MCF 10A (cell line): ENCODE measurements at regions not wholly inside any gene's neighbourhood (a gene's known extent, or its start where the extent isn't known, plus 50 kb on each side); places are given as distances from the start of the nearest gene placed in this dataset.

ENCODE experiments used
- BruUV-seq: library from RNA; stranded (reverse); fragments of 400-500 nt; replicated peaks from 2 replicates; lab custom pipeline; 2021; lab: Mats Ljungman, UMichigan
- CTCF ChIA-PET: fragments of 300-600 bp; sonication (Branson Sonifier 250); formaldehyde crosslinking; extraction: SDS; loops from one replicate; lab custom pipeline; 2021; ENCODE audit warnings: antibody characterized with exemption, inconsistent platforms; lab: Yijun Ruan, JAX
- POLR2A ChIA-PET: fragments of 300-600, 350-650 bp; sonication (Branson Sonifier 250); formaldehyde crosslinking; extraction: SDS; loops from one replicate; lab custom pipeline; 2020; ENCODE audit warnings: antibody characterized with exemption, inconsistent platforms; lab: Yijun Ruan, JAX
- DNase-seq: peaks from one replicate; pipeline ENCODE4 v3.0.0-alpha.2; 2018; ENCODE audit not compliant: unreplicated experiment
- H3K27ac Mint-ChIP-seq: one replicate; pipeline ENCODE4 v1.8.0; 2022; ENCODE audit warnings: mild to moderate bottlenecking, low read depth, mixed read lengths; ENCODE audit not compliant: unreplicated experiment
- H3K27me3 Mint-ChIP-seq: one replicate; pipeline ENCODE4 v1.8.0; 2022; ENCODE audit warnings: mixed read lengths; ENCODE audit not compliant: insufficient read depth, unreplicated experiment
- H3K36me3 Mint-ChIP-seq: one replicate; pipeline ENCODE4 v1.8.0; 2022; ENCODE audit warnings: mild to moderate bottlenecking, moderate library complexity, mixed read lengths; ENCODE audit not compliant: insufficient read depth, unreplicated experiment
- H3K4me1 Mint-ChIP-seq: one replicate; pipeline ENCODE4 v1.8.0; 2022; ENCODE audit warnings: mixed read lengths; ENCODE audit not compliant: insufficient read depth, unreplicated experiment
- H3K4me3 Mint-ChIP-seq: one replicate; pipeline ENCODE4 v1.8.0; 2022; ENCODE audit warnings: mild to moderate bottlenecking, moderate library complexity, mixed read lengths; ENCODE audit not compliant: unreplicated experiment
- H3K9me3 Mint-ChIP-seq: one replicate; pipeline ENCODE4 v1.8.0; 2022; ENCODE audit warnings: mixed read lengths; ENCODE audit not compliant: unreplicated experiment
- intact Hi-C: fragments of 100-400 bp; cut with micrococcal nuclease; formaldehyde crosslinking; loops from 2 replicates; pipeline ENCODE4 v1.14.1; 2022
- TF ChIP-seq, protein P1 (sequence below): fragments of 200-600 bp; IDR thresholded peaks from one replicate; pipeline ENCODE4 v1.8.0; 2022; ENCODE audit warnings: antibody characterized with exemption, mild to moderate bottlenecking; ENCODE audit not compliant: unreplicated experiment

DNA sequence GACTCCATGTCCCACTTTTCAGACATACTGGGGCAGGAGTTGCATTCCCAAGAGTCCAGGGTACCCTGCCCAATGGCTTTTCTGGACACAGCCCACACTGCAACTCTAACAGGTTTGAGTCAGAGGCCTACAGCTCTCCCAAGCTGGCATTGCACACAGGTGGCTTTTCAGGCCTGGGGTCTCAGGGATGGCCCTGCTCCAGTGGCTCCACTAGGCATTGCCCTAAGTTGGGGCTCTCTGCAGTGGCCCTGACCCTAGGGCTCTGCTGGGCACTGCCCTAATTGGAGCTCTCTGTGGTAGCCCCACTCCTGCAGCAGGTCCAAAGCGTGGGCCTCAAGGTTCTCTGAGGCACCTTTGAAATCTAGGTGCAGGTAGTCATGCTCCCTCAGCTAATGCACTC, 408.8 kb downstream of the SUCLA2 start:
- ChIA-PET CTCF (interaction anchor here (0.6 to 1.8 kb wide), 3 partner anchors 172 to 428 kb away, joined by 3 to 8 read pairs (median 3); no protein-coding TSS in a partner anchor), POLR2A (no interaction called here)
- no peaks in the 10 kb centered on the region for H3K36me3 Mint-ChIP-seq
- intact Hi-C loops, result loop anchor here (10.0 kb wide), 1 partner anchor 167 kb away; no protein-coding TSS in a partner anchor
- no peak overlapping the region for H3K27ac Mint-ChIP-seq
- H3K9me3 Mint-ChIP-seq, result no peaks in the 10 kb centered on the region
- TF ChIP-seq, protein P1, sequence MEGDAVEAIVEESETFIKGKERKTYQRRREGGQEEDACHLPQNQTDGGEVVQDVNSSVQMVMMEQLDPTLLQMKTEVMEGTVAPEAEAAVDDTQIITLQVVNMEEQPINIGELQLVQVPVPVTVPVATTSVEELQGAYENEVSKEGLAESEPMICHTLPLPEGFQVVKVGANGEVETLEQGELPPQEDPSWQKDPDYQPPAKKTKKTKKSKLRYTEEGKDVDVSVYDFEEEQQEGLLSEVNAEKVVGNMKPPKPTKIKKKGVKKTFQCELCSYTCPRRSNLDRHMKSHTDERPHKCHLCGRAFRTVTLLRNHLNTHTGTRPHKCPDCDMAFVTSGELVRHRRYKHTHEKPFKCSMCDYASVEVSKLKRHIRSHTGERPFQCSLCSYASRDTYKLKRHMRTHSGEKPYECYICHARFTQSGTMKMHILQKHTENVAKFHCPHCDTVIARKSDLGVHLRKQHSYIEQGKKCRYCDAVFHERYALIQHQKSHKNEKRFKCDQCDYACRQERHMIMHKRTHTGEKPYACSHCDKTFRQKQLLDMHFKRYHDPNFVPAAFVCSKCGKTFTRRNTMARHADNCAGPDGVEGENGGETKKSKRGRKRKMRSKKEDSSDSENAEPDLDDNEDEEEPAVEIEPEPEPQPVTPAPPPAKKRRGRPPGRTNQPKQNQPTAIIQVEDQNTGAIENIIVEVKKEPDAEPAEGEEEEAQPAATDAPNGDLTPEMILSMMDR, result no peak
- H3K4me1 Mint-ChIP-seq, result no peaks in the 10 kb centered on the region
- H3K27me3 Mint-ChIP-seq, result no peaks in the 10 kb centered on the region
- no peak overlapping the region for H3K4me3 Mint-ChIP-seq
- no peak for DNase-seq
- no TSS peak for BruUV-seq

DNA sequence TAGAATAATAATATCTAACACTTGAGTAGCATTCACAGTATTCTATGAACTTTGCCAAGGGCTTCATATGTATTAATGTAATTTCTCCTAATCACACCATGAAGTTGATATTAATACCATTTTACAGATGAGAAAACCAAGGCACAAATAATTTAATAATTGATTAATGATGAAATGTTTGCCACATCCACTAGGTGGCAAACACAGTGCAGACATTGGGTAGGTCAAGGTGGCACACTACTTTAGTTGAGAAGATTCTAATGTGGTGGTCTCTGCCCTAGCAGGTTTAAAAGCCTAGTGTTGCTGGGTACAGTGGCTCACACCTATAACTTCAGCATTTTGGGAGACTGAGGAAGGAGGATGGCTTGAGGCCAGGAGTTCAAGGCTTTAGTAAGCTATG, 412.4 kb downstream of the SUCLA2 start:
- CTCF ChIA-PET, result interaction anchor here (0.7 kb wide), 2 partner anchors 26 to 93 kb away, joined by 3 to 4 read pairs; no protein-coding TSS in a partner anchor
- peaks cover 8% of the 10 kb centered on the region for H3K9me3 Mint-ChIP-seq
- TF ChIP-seq, protein P1, result no peak
- H3K27me3 Mint-ChIP-seq, result no peaks in the 10 kb centered on the region
- intact Hi-C loops, result loop anchor here (5.0 kb wide), 1 partner anchor 131 kb away; no protein-coding TSS in a partner anchor
- H3K36me3 Mint-ChIP-seq, result no peaks in the 10 kb centered on the region
- H3K4me1 Mint-ChIP-seq, result no peaks in the 10 kb centered on the region
- DNase-seq, result peak; percentile 1
- H3K4me3 Mint-ChIP-seq, result no peak overlapping the region
- no peak overlapping the region for H3K27ac Mint-ChIP-seq
- no TSS peak for BruUV-seq
- POLR2A ChIA-PET, result no interaction called here

DNA sequence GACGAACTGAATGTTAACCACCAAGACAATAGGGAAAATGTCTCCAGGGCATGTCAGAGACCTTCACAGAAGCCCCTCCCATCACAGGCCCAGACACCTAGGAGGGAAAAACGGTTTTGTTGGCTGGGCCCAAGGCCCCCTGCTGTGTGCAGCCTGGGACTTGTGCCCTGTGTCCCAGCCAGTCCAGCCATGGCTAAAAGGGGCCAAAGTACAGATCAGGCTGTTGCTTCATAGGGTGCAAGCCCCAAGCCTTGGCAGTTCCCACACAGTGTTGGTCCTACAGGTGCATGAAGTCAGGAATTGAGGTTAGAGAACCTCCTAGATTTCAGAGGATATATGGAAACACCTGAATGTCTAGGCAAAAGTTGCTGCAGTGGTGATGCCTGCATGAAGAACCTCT, 428.7 kb downstream of the SUCLA2 start:
- Mint-ChIP-seq H3K27me3 (no peaks in the 10 kb centered on the region), H3K27ac (no peak overlapping the region), H3K9me3 (peaks cover 27% of the 10 kb centered on the region), H3K4me1 (no peaks in the 10 kb centered on the region), H3K4me3 (no peak overlapping the region), H3K36me3 (no peaks in the 10 kb centered on the region)
- no peak for DNase-seq
- TF ChIP-seq, protein P1, result no peak
- intact Hi-C loops, result no loop called here
- ChIA-PET CTCF (no interaction called here), POLR2A (no interaction called here)
- BruUV-seq, result no TSS peak

DNA sequence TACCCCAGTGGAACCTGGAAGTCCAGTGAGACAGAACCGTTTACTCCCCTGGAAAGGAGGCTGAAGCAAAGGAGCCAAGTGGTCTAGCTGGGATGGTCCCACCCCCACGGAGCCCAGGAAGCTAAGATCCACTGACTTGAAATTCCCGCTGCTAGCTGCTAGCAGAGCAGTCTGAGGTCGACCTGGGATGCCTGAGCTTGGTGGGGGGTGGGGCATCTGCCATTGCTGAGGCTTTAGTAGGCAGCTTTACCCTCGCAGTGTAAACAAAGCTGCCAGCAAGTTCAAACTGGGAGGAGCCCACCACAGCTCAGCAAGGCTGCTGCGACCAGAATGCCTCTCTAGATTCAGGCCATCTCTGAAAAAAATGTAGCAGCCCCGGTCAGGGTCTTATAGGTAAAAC, 437.0 kb downstream of the SUCLA2 start:
- TF ChIP-seq, protein P1, result no peak
- H3K27ac Mint-ChIP-seq, result no peak overlapping the region
- H3K27me3 Mint-ChIP-seq, result no peaks in the 10 kb centered on the region
- CTCF ChIA-PET, result interaction anchor here (0.7 to 1.0 kb wide), 4 partner anchors 9 to 1632 kb away, joined by 3 read pairs; no protein-coding TSS in a partner anchor
- H3K4me3 Mint-ChIP-seq, result no peak overlapping the region
- POLR2A ChIA-PET, result no interaction called here
- BruUV-seq, result no TSS peak
- H3K36me3 Mint-ChIP-seq, result no peaks in the 10 kb centered on the region
- no peak for DNase-seq
- intact Hi-C loops, result no loop called here
- no peaks in the 10 kb centered on the region for H3K4me1 Mint-ChIP-seq
- peaks cover 27% of the 10 kb centered on the region for H3K9me3 Mint-ChIP-seq
